NCI-H2029 treated with DMSO at 0.1 percent for 48 hours (cell line): ENCODE measurements at regions not wholly inside any gene's neighbourhood (a gene's known extent, or its start where the extent isn't known, plus 50 kb on each side); places are given as distances from the start of the nearest gene placed in this dataset.
"Not testable (repeated sequence)": the region's sequence is repeated elsewhere in the genome, so short reads cannot be mapped to it uniquely, and the experiment has no call there.

Experiments used
- DNase-seq: peaks from one replicate; lab custom pipeline; 2025; lab: John Stamatoyannopoulos, UW

GRCh38 chr4:89496851-89497250 lies 189.3 kb upstream of the GPRIN3 start:
- no peak for DNase-seq

- no peak for DNase-seq
Measured at GRCh38 chr4:89493367-89493766, 185.8 kb upstream of the GPRIN3 start.

GRCh38 chr4:89492581-89493071 lies 185.0 kb upstream of the GPRIN3 start:
- DNase-seq, result no peak

- DNase-seq, result no peak
Measured at GRCh38 chr4:89491761-89492160, 184.2 kb upstream of the GPRIN3 start.

- DNase-seq, result not testable (repeated sequence)
Measured at GRCh38 chr4:89489921-89490431, 182.4 kb upstream of the GPRIN3 start.

GRCh38 chr4:89489338-89489771 lies 181.8 kb upstream of the GPRIN3 start:
- DNase-seq, result no peak

GRCh38 chr4:89488736-89489135 lies 181.1 kb upstream of the GPRIN3 start:
- DNase-seq, result no peak

- DNase-seq, result no peak
Measured at GRCh38 chr4:89486673-89487072, 179.1 kb upstream of the GPRIN3 start.

GRCh38 chr4:89486042-89486441 lies 178.4 kb upstream of the GPRIN3 start:
- no peak for DNase-seq

- DNase-seq, result no peak
Measured at GRCh38 chr4:89483833-89484232, 176.2 kb upstream of the GPRIN3 start.

- no peak for DNase-seq
Measured at GRCh38 chr4:89482926-89483595, 175.5 kb upstream of the GPRIN3 start.

- no peak for DNase-seq
Measured at GRCh38 chr4:89482251-89482650, 174.7 kb upstream of the GPRIN3 start.

GRCh38 chr4:89469930-89470375 lies 162.4 kb upstream of the GPRIN3 start:
- DNase-seq, result no peak

GRCh38 chr4:89469516-89469915 lies 161.9 kb upstream of the GPRIN3 start:
- no peak for DNase-seq

GRCh38 chr4:89468602-89469001 lies 161.0 kb upstream of the GPRIN3 start:
- DNase-seq, result no peak

GRCh38 chr4:89463341-89463740 lies 155.7 kb upstream of the GPRIN3 start:
- DNase-seq, result no peak

- no peak for DNase-seq
Measured at GRCh38 chr4:89447543-89447942, 139.9 kb upstream of the GPRIN3 start.

GRCh38 chr4:89446193-89446592 lies 138.6 kb upstream of the GPRIN3 start:
- no peak for DNase-seq

GRCh38 chr4:89439533-89439932 lies 131.9 kb upstream of the GPRIN3 start:
- no peak for DNase-seq

- peak; percentile 7 for DNase-seq
Measured at GRCh38 chr4:89438102-89438831, 130.7 kb upstream of the GPRIN3 start.

GRCh38 chr4:89434364-89434988 lies 126.9 kb upstream of the GPRIN3 start:
- DNase-seq, result peak; percentile 47

- peak; percentile 58 for DNase-seq
Measured at GRCh38 chr4:89427782-89428181, 120.2 kb upstream of the GPRIN3 start.

GRCh38 chr4:89425023-89425422 lies 117.4 kb upstream of the GPRIN3 start:
- DNase-seq, result no peak
